Stimulated activated naive B cell treated with anti-CD40 and anti-IgM and Interleukin-4, amounts not matched to agents 10 μg/mL and 1 μg/mL and 100 μg/mL, for 72 hours (primary cell): ENCODE measurements at regions not wholly inside any gene's neighbourhood (a gene's known extent, or its start where the extent isn't known, plus 50 kb on each side); places are given as distances from the start of the nearest gene placed in this dataset.
A peak's percentile ranks its signal among the peaks of the same experiment; 100 is the strongest.
"Not testable (repeated sequence)": the region's sequence is repeated elsewhere in the genome, so short reads cannot be mapped to it uniquely, and the experiment has no call there.

ENCODE experiments used
- ATAC-seq, 2 donors: fragments of 150-1000 bp; cut with Tn5 transposase; replicated peaks; 2 replicates each; pipeline ENCODE4 v1.10.0; 2021; ENCODE audit warnings: moderate library complexity in 1 of 2
- DNase-seq: peaks from one replicate; pipeline ENCODE4 v3.0.0; 2021
- H3K27ac Mint-ChIP-seq: one replicate; pipeline ENCODE4 v1.8.0; 2022; ENCODE audit warnings: mild to moderate bottlenecking, mixed read lengths
- H3K27me3 Mint-ChIP-seq, 2 donors: one replicate each; pipeline ENCODE4 v1.8.0; 2022; ENCODE audit warnings: mixed read lengths in 2 of 2
- H3K36me3 Mint-ChIP-seq, 2 donors: one replicate each; pipeline ENCODE4 v1.8.0; 2022; ENCODE audit warnings: mixed read lengths in 2 of 2, mild to moderate bottlenecking in 1 of 2
- H3K4me1 Mint-ChIP-seq, 2 donors: one replicate each; pipeline ENCODE4 v1.8.0; 2022; ENCODE audit warnings: mixed read lengths in 2 of 2, mild to moderate bottlenecking in 1 of 2
- H3K4me3 Mint-ChIP-seq, 2 donors: one replicate each; pipeline ENCODE4 v1.8.0; 2022; ENCODE audit warnings: mild to moderate bottlenecking in 2 of 2, mixed read lengths in 2 of 2, moderate library complexity in 1 of 2
- H3K9me3 Mint-ChIP-seq, 2 donors: one replicate each; pipeline ENCODE4 v1.8.0; 2022; ENCODE audit warnings: mixed read lengths in 2 of 2, mild to moderate bottlenecking in 1 of 2

- Mint-ChIP-seq H3K4me1 (no peaks in the 10 kb centered on the region), H3K27me3 (no peaks in the 10 kb centered on the region), H3K36me3 (no peaks in the 10 kb centered on the region), H3K27ac (no peak overlapping the region), H3K4me3 (no peak overlapping the region), H3K9me3 (no peaks in the 10 kb centered on the region)
- DNase-seq: no peak
- ATAC-seq: no peak
Measured at GRCh38 chr4:174071595-174071994, 211.9 kb downstream of the FBXO8 start.

DNA sequence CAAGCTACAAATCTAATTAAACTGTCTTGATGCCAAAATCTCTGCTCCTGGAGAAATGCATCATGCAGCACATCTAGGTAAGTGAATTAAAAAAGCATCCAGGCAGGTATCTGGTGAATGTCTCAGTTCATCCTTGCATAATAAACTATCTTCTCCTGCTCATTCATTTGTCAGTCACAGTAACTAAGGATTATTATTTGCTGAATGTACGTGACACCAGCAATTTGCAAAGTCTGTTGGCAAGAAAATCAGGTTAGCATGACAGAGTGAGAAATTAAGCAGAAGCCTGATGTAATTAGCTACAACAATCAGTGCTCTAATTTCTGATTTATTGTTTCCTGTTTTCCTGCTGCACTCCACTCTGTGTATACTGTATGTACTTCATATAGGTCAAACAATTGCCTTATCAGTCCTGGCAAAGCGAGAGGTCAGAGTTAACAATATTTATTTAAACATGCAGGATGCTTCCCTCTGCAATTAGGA is 213.6 kb downstream of the FBXO8 start:
- no peaks in the 10 kb centered on the region for H3K36me3 Mint-ChIP-seq
- no peaks in the 10 kb centered on the region for H3K9me3 Mint-ChIP-seq
- H3K27ac Mint-ChIP-seq: no peak overlapping the region
- no peak for DNase-seq
- no peak overlapping the region for H3K4me3 Mint-ChIP-seq
- no peaks in the 10 kb centered on the region for H3K27me3 Mint-ChIP-seq
- ATAC-seq: no peak
- no peaks in the 10 kb centered on the region for H3K4me1 Mint-ChIP-seq

GRCh38 chr4:174066611-174067205 is 216.8 kb downstream of the FBXO8 start:
- Mint-ChIP-seq H3K4me1 (no peaks in the 10 kb centered on the region), H3K27me3 (no peaks in the 10 kb centered on the region), H3K9me3 (no peaks in the 10 kb centered on the region), H3K36me3 (no peaks in the 10 kb centered on the region), H3K27ac (no peak overlapping the region), H3K4me3 (no peak overlapping the region)
- ATAC-seq (no peak), DNase-seq (no peak)

DNA sequence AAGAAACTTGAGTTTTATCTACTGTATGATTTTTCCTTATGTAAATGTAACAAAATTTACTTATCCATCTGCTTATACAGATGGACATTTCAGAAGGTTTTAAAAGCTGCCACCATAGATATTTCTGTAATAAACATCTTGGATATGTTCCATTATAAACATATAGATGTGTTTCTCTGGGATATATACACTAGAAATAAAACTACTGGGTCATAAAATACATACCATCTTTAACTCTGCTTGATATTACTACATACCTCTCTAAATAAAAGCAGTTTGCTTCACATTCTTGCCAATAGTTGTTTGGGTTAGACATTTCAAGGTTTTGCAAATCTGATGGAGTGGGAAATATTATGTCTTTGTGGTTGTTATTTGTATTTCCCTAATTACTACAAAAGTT is 220.6 kb downstream of the FBXO8 start:
- no peaks in the 10 kb centered on the region for H3K9me3 Mint-ChIP-seq
- no peak overlapping the region for H3K27ac Mint-ChIP-seq
- H3K27me3 Mint-ChIP-seq: no peaks in the 10 kb centered on the region
- DNase-seq (no peak), ATAC-seq (no peak)
- H3K4me1 Mint-ChIP-seq: no peaks in the 10 kb centered on the region
- H3K4me3 Mint-ChIP-seq: no peak overlapping the region
- H3K36me3 Mint-ChIP-seq: no peaks in the 10 kb centered on the region

GRCh38 chr4:174061026-174061425 is 222.4 kb downstream of the FBXO8 start:
- DNase-seq (no peak), ATAC-seq (no peak)
- Mint-ChIP-seq H3K27me3 (no peaks in the 10 kb centered on the region), H3K4me1 (no peaks in the 10 kb centered on the region), H3K36me3 (no peaks in the 10 kb centered on the region), H3K27ac (no peak overlapping the region), H3K4me3 (no peak overlapping the region), H3K9me3 (peaks cover 0 to 2% of the 10 kb centered on the region in 2 donors)

DNA sequence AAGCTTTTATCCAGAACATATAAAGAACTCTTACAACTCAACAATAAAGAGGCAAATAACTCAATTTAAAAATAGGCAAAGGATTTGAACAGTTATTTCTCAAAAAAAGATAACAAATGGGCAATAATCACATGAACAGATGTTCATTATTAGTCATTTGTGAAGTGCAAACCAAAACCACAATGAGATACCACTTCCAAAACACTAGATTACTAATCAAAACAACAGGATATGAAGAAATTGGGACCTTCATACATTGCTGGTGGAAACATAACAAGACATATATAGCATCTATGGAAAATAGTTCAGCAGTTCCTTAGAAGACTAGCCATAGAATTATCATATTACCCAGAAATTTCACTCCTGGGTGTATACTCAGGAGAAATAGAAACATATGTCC is 224.6 kb downstream of the FBXO8 start:
- H3K4me1 Mint-ChIP-seq: no peaks in the 10 kb centered on the region
- no peaks in the 10 kb centered on the region for H3K36me3 Mint-ChIP-seq

DNA sequence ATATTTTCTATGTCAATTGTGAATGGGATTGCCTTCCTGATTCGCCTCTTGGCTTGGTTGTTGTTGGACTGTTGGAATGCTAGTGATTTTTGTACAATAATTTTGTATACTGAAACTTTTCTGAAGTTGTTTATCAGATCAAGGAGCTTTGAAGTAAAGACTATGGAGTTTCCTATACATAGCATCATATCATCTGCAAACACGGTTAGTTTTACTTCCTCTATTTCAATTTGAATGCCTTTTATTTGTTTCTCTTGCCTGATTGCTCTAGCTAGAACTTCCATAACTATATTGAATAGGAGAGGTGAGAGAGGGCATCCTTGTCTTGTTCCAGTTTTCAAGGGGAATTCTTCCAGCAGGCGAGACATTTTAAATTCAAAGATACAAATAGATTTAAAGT is 226.5 kb downstream of the FBXO8 start:
- H3K4me1 Mint-ChIP-seq: no peaks in the 10 kb centered on the region
- no peak for DNase-seq
- no peak for ATAC-seq
- H3K27ac Mint-ChIP-seq: no peak overlapping the region
- H3K4me3 Mint-ChIP-seq: no peak overlapping the region
- no peaks in the 10 kb centered on the region for H3K36me3 Mint-ChIP-seq
- peaks cover 0 to 5% of the 10 kb centered on the region in 2 donors for H3K9me3 Mint-ChIP-seq
- no peaks in the 10 kb centered on the region for H3K27me3 Mint-ChIP-seq

More for the DNA sequence above, 224.6 kb downstream of the FBXO8 start:
- DNase-seq (no peak), ATAC-seq (peak in 1 of 2 donors; percentile 23)
- no peaks in the 10 kb centered on the region for H3K27me3 Mint-ChIP-seq
- H3K9me3 Mint-ChIP-seq: peaks cover 0 to 5% of the 10 kb centered on the region in 2 donors
- H3K4me3 Mint-ChIP-seq: no peak overlapping the region
- H3K27ac Mint-ChIP-seq: no peak overlapping the region

GRCh38 chr4:174055344-174055743 is 228.1 kb downstream of the FBXO8 start:
- Mint-ChIP-seq H3K4me1 (no peaks in the 10 kb centered on the region), H3K27me3 (no peaks in the 10 kb centered on the region), H3K36me3 (no peaks in the 10 kb centered on the region), H3K9me3 (peaks cover 0 to 5% of the 10 kb centered on the region in 2 donors), H3K4me3 (no peak overlapping the region), H3K27ac (no peak overlapping the region)
- ATAC-seq: no peak
- no peak for DNase-seq

GRCh38 chr4:174053895-174054294 is 229.6 kb downstream of the FBXO8 start:
- Mint-ChIP-seq H3K4me1 (no peaks in the 10 kb centered on the region), H3K9me3 (peaks cover 0 to 5% of the 10 kb centered on the region in 2 donors), H3K4me3 (no peak overlapping the region), H3K27me3 (no peaks in the 10 kb centered on the region), H3K36me3 (no peaks in the 10 kb centered on the region), H3K27ac (no peak overlapping the region)
- ATAC-seq (no peak), DNase-seq (no peak)

DNA sequence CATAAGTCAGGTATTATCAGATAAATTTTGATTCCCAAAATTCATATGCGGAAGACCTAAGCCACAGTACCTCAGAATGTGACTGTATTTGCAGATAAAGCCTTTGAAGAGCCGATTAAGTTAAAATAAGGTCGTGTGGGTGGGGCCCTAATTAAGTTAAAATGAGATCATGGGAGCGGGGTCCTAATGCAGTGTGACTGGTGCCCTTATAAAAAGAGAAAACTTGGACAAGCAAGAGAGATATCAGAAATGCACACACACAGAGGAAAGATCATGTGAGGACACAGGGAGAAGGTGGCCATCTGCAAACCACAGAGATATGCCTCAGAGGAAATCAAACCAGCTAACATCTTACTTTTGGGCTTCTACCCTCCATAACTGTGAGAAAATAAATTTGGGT is 236.1 kb downstream of the FBXO8 start:
- Mint-ChIP-seq H3K27me3 (no peaks in the 10 kb centered on the region), H3K9me3 (peaks cover 4% of the 10 kb centered on the region in 2 donors), H3K27ac (no peak overlapping the region), H3K4me1 (no peaks in the 10 kb centered on the region), H3K4me3 (no peak overlapping the region), H3K36me3 (no peaks in the 10 kb centered on the region)
- DNase-seq (no peak), ATAC-seq (no peak)

DNA sequence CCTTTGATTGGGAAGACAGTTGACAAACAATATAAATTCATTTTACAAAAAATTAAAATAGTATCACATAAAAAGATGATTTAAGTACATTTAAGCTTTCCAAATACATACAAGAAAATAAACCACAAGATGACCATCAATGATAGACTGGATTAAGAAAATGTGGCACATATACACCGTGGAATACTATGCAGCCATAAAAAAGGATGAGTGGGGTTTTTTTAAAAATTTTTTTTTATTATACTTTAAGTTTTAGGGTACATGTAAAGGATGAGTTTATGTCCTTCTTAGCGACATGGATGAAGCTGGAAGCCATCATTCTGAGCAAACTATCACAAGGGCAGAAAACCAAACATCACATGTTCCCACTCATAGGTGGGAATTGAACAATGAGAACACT is 237.6 kb downstream of the FBXO8 start:
- not testable (repeated sequence) for H3K27ac Mint-ChIP-seq

GRCh38 chr4:174045381-174045780 is 238.1 kb downstream of the FBXO8 start:
- peaks cover 4% of the 10 kb centered on the region in 2 donors for H3K9me3 Mint-ChIP-seq
- H3K4me1 Mint-ChIP-seq: no peaks in the 10 kb centered on the region
- DNase-seq: no peak
- no peaks in the 10 kb centered on the region for H3K36me3 Mint-ChIP-seq
- no peak for ATAC-seq
- no peak overlapping the region for H3K4me3 Mint-ChIP-seq
- H3K27me3 Mint-ChIP-seq: no peaks in the 10 kb centered on the region
- no peak overlapping the region for H3K27ac Mint-ChIP-seq

More for the DNA sequence above, 237.6 kb downstream of the FBXO8 start:
- H3K36me3 Mint-ChIP-seq, H3K9me3 Mint-ChIP-seq, ATAC-seq, H3K4me1 Mint-ChIP-seq, H3K27me3 Mint-ChIP-seq, DNase-seq, H3K4me3 Mint-ChIP-seq: not testable (repeated sequence)

DNA sequence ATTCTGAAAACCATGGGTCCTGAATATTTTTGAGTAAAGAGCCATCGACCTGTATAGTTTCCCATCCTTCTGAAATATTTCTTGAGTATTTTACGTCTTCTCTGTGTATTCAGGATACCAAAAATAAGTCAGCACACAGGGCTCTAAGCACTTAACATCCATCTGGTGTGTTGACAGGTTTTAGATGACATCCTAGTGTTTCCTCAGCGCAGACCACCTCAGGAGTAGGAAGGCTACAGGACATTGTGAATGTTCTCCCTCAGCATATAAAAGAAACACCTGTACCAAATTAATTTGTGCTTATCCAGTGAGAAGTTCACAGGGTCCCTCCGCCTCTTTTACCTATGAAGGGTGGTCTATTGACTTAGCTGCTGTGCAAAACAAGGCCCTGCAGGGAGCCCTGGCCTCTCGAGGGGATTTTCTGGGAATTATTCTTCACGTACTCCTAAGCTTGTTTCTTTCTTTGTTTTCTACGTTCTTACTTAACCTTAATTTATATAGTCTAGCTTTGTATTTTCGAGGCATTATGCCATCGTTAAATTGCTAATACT is 241.8 kb downstream of the FBXO8 start:
- H3K36me3 Mint-ChIP-seq: no peaks in the 10 kb centered on the region
- no peaks in the 10 kb centered on the region for H3K4me1 Mint-ChIP-seq
- no peak overlapping the region for H3K27ac Mint-ChIP-seq
- DNase-seq: no peak
- no peaks in the 10 kb centered on the region for H3K27me3 Mint-ChIP-seq
- H3K4me3 Mint-ChIP-seq: no peak overlapping the region
- ATAC-seq: no peak
- peaks cover 4% of the 10 kb centered on the region in 2 donors for H3K9me3 Mint-ChIP-seq

DNA sequence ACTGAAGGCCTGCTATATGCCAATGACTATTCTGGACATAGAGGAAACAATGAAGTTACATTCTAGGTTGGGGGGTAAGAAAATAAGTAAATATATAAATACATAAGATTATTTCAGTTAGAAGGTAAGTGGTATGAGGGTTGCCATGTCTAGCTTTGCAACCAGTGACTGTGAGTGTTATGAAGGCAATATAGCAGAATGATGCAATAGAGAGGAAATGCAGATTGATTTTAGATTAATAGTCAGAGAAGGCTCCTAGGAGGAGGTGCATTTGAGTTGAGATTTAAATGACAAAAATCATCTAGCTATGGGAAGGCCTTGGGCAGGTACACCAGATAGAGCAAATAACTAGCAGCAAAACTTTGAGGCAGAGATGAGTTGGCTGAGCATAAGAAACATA is 243.2 kb downstream of the FBXO8 start:
- peaks cover 0 to 2% of the 10 kb centered on the region in 2 donors for H3K9me3 Mint-ChIP-seq
- H3K36me3 Mint-ChIP-seq: no peaks in the 10 kb centered on the region
- H3K4me1 Mint-ChIP-seq: no peaks in the 10 kb centered on the region
- H3K4me3 Mint-ChIP-seq: no peak overlapping the region
- DNase-seq (no peak), ATAC-seq (no peak)
- H3K27me3 Mint-ChIP-seq: no peaks in the 10 kb centered on the region
- no peak overlapping the region for H3K27ac Mint-ChIP-seq

- Mint-ChIP-seq H3K4me1 (no peaks in the 10 kb centered on the region), H3K27ac (no peak overlapping the region), H3K36me3 (no peaks in the 10 kb centered on the region), H3K9me3 (no peaks in the 10 kb centered on the region), H3K4me3 (no peak overlapping the region), H3K27me3 (no peaks in the 10 kb centered on the region)
- no peak for ATAC-seq
- no peak for DNase-seq
Measured at GRCh38 chr4:174038481-174038880, 245.0 kb downstream of the FBXO8 start.
